ENCODE measurements at regions not wholly inside any gene's neighbourhood (a gene's known extent, or its start where the extent isn't known, plus 50 kb on each side); places are given as distances from the start of the nearest gene placed in this dataset.

DNA sequence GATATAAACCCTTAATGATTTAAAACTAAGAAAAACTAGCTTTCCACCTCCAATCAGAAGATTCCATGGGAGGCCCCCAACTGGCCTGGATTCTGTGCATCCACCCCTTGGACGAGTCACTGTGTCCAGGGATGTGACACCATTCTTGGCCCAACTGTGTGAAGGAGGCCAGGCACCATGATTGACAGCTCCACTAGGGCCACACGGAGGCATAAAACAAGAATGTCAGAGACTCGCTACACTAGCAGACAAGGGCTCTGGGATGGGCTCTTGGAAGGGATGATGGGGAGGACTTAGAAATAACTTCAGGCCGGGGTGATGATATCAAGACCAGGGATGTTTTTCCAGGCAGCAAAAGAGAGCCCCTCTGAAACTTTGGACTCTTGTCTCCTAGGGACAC, 117.8 kb upstream of the GNAO1 start:
- DNase-seq = no peak
- intact Hi-C loops (cut with DNase I) = no loop called here

DNA sequence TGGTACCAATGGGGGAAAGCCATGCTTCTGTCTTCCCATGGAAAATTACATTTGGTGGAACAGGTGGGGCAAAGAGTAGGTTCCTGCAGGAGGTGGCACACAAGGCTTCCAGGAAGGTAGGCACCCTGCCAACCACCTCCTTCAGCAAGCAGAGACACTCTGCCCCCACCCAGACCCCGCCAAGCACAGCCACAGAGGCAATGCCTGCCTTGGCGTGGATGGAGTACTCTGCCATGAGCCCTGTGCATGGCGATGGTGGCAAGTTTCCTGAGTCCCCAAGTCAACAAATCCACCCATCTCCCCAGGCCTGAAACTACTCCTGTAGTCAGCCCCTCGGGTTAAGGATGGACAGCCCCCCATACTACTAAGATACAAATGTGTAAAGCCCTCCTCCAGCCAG, 119.2 kb upstream of the GNAO1 start:
- no peak overlapping the region for H3K9ac ChIP-seq (ENCODE audit: low read depth in 2 of 2, low read length in 2 of 2)
- no peaks in the 10 kb centered on the region for H3K36me3 ChIP-seq
- DNase-seq = no peak
- H3K4me3 ChIP-seq = no peak overlapping the region
- no peaks in the 10 kb centered on the region for H3K27me3 ChIP-seq
- H3K4me1 ChIP-seq = no peaks in the 10 kb centered on the region
- H3K9me3 ChIP-seq = no peaks in the 10 kb centered on the region
- no peak overlapping the region for H3K27ac ChIP-seq
- intact Hi-C loops (cut with DNase I) = no loop called here
- TF ChIP-seq, protein P1, sequence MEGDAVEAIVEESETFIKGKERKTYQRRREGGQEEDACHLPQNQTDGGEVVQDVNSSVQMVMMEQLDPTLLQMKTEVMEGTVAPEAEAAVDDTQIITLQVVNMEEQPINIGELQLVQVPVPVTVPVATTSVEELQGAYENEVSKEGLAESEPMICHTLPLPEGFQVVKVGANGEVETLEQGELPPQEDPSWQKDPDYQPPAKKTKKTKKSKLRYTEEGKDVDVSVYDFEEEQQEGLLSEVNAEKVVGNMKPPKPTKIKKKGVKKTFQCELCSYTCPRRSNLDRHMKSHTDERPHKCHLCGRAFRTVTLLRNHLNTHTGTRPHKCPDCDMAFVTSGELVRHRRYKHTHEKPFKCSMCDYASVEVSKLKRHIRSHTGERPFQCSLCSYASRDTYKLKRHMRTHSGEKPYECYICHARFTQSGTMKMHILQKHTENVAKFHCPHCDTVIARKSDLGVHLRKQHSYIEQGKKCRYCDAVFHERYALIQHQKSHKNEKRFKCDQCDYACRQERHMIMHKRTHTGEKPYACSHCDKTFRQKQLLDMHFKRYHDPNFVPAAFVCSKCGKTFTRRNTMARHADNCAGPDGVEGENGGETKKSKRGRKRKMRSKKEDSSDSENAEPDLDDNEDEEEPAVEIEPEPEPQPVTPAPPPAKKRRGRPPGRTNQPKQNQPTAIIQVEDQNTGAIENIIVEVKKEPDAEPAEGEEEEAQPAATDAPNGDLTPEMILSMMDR (IDR thresholded peaks at IDR 0.05) = no peak

More for the DNA sequence above, 117.8 kb upstream of the GNAO1 start:
- Histone ChIP-seq H3K27ac (no peak overlapping the region), H3K4me3 (no peak overlapping the region), H3K27me3 (no peaks in the 10 kb centered on the region), H3K9me3 (no peaks in the 10 kb centered on the region), H3K36me3 (no peaks in the 10 kb centered on the region), H3K4me1 (no peaks in the 10 kb centered on the region), H3K9ac (ENCODE audit: low read depth in 2 of 2, low read length in 2 of 2) (no peak overlapping the region)
- TF ChIP-seq, protein P1 (IDR thresholded peaks at IDR 0.05) = no peak

DNA sequence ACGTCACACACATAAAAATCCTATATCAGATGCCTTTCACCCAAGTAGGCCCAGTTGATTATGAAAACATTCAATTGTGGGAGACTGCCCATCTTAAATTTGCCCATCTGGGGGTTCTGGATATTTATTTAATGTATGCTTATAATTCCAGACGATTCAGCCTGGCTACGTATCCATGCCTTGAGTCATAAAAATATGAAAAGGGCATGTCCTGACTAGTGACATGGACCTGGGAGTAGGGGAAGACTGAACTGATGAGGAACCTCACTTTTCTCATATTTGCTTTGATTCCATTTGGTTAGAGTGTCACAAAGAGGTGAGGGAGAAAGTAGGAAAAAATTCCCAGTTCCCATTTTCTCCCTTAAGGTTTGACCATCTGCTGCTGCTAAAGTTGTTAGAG, 122.5 kb upstream of the GNAO1 start:
- H3K27me3 ChIP-seq = no peaks in the 10 kb centered on the region
- TF ChIP-seq, protein P1 (IDR thresholded peaks at IDR 0.05) = no peak

DNA sequence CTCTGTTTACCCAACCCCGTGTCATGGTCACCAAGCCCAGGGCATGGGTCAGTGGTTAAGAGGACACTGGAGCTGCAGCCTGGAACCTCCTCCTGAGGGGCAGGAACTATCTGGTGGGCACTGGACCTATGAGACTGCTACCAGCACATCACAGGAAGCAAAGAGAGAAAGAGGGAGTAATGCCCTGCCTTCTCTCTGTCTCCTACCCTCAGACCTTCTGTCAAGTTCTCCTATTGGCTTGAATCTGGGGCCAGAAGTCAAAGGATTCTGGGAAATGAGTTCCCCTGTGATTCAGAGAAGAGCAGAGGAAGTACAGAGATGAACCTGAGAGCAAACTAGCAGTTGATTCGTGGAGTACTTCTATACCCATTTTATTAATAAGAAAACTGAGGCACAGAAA, 123.0 kb upstream of the GNAO1 start:
- Histone ChIP-seq H3K27me3 (no peaks in the 10 kb centered on the region), H3K9ac (ENCODE audit: low read depth in 2 of 2, low read length in 2 of 2) (no peak overlapping the region), H3K4me3 (no peak overlapping the region), H3K4me1 (no peaks in the 10 kb centered on the region), H3K36me3 (no peaks in the 10 kb centered on the region), H3K27ac (no peak overlapping the region), H3K9me3 (no peaks in the 10 kb centered on the region)
- TF ChIP-seq, protein P1 (IDR thresholded peaks at IDR 0.05) = no peak
- intact Hi-C loops (cut with DNase I) = no loop called here
- no peak for DNase-seq

More for the DNA sequence above, 122.5 kb upstream of the GNAO1 start:
- Histone ChIP-seq H3K4me1 (no peaks in the 10 kb centered on the region), H3K36me3 (no peaks in the 10 kb centered on the region), H3K4me3 (no peak overlapping the region), H3K27ac (no peak overlapping the region), H3K9me3 (no peaks in the 10 kb centered on the region), H3K9ac (ENCODE audit: low read depth in 2 of 2, low read length in 2 of 2) (no peak overlapping the region)
- no peak for DNase-seq
- intact Hi-C loops (cut with DNase I) = no loop called here

DNA sequence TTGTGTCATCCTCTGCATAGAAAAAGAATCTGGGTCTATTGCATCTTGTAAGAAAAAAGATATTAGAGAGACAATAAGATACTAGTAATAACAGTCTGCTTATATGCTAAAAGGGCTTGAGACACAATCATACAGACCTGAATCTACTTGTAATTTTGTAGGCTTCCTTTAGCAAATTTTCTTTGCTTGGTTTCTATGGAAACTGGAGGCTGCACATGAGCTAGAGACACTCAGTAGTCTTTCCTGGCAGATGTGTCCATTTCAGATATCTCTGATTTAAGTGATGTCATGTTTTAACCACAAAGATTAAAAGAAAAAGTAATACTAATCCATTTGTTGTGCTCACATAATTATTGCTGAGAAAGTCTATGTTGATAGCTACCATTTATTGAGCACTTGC, 123.9 kb upstream of the GNAO1 start:
- no peak overlapping the region for H3K27ac ChIP-seq
- H3K9me3 ChIP-seq = no peaks in the 10 kb centered on the region
- H3K4me1 ChIP-seq = no peaks in the 10 kb centered on the region
- DNase-seq = no peak
- no peaks in the 10 kb centered on the region for H3K36me3 ChIP-seq
- intact Hi-C loops (cut with DNase I) = no loop called here
- no peak overlapping the region for H3K4me3 ChIP-seq
- H3K27me3 ChIP-seq = no peaks in the 10 kb centered on the region
- H3K9ac ChIP-seq (ENCODE audit: low read depth in 2 of 2, low read length in 2 of 2) = no peak overlapping the region
- TF ChIP-seq, protein P1 (IDR thresholded peaks at IDR 0.05) = no peak

DNA sequence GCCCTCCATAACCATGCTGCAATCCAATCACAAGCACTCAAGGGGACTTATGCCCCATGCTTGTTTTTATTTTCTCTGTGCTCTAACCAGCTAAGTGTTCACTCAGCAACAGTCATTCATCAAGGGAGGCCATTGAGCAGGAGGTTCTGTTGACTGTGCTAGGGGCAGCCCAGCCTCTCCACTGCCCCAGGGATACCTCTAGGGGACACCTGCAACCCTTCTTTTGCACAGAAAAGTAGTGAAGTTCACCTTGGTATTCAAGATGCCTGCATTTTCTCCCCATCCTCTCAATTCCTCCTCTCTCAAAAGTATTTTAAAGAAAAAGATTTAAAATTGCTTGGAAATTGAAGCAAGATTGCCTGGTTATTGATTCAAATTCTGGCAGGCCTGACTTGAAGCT, 124.7 kb upstream of the GNAO1 start:
- no peaks in the 10 kb centered on the region for H3K27me3 ChIP-seq
- no peaks in the 10 kb centered on the region for H3K9me3 ChIP-seq
- TF ChIP-seq, protein P1 (IDR thresholded peaks at IDR 0.05) = no peak
- no peak overlapping the region for H3K9ac ChIP-seq (ENCODE audit: low read depth in 2 of 2, low read length in 2 of 2)
- no peaks in the 10 kb centered on the region for H3K4me1 ChIP-seq
- no peak overlapping the region for H3K4me3 ChIP-seq
- DNase-seq = no peak
- no peaks in the 10 kb centered on the region for H3K36me3 ChIP-seq
- intact Hi-C loops (cut with DNase I) = no loop called here
- H3K27ac ChIP-seq = no peak overlapping the region

Measured in colonic mucosa (tissue), 4 donors.